IMR-90 (cell line): ENCODE measurements at regions not wholly inside any gene's neighbourhood (a gene's known extent, or its start where the extent isn't known, plus 50 kb on each side); places are given as distances from the start of the nearest gene placed in this dataset.

Experiments
- BHLHE40 ChIP-seq: fragments of 150-350 bp; IDR thresholded peaks from 2 replicates; pipeline ENCODE4 v1.6.1; 2016; ENCODE audit warnings: mild to moderate bottlenecking, low read depth, low read length
- CTCF ChIP-seq: conservative IDR thresholded peaks from 2 replicates; pipeline ENCODE4 v1.5.1; 2012; ENCODE audit warnings: mild to moderate bottlenecking, low read depth, low read length, improper control_type of control experiment
- MAFK ChIP-seq: IDR thresholded peaks from 2 replicates; pipeline ENCODE4 v1.6.1; 2012; ENCODE audit warnings: low read depth, low read length, improper control_type of control experiment
- MAZ ChIP-seq: IDR thresholded peaks from 2 replicates; pipeline ENCODE4 v1.6.1; 2012; ENCODE audit warnings: low read depth, mild to moderate bottlenecking, low read length, improper control_type of control experiment, moderate library complexity, borderline replicate concordance
- MXI1 ChIP-seq: IDR thresholded peaks from 2 replicates; pipeline ENCODE4 v1.6.1; 2012; ENCODE audit warnings: low read depth, mild to moderate bottlenecking, low read length, moderate library complexity, borderline replicate concordance
- POLR2A ChIP-seq: IDR thresholded peaks from 2 replicates; pipeline ENCODE4 v1.6.1; 2012; ENCODE audit warnings: mild to moderate bottlenecking, low read depth, low read length
- RAD21 ChIP-seq: IDR thresholded peaks from 2 replicates; pipeline ENCODE4 v1.6.1; 2012; ENCODE audit warnings: low read length, improper control_type of control experiment
- RCOR1 ChIP-seq: IDR thresholded peaks from 2 replicates; pipeline ENCODE4 v1.6.1; 2012; ENCODE audit warnings: mild to moderate bottlenecking, low read length, improper control_type of control experiment; ENCODE audit not compliant: insufficient replicate concordance
- SMC3 ChIP-seq: fragments of 150-350 bp; IDR thresholded peaks from 2 replicates; pipeline ENCODE4 v1.6.1; 2016; ENCODE audit warnings: low read depth, mild to moderate bottlenecking, antibody characterized with exemption, low read length, moderate library complexity
- TF ChIP-seq, protein P1 (sequence below): fragments of 150-350 bp; IDR thresholded peaks from 2 replicates; pipeline ENCODE4 v1.6.1; 2016; ENCODE audit warnings: low read depth, mild to moderate bottlenecking, low read length, moderate library complexity, borderline replicate concordance
- TF ChIP-seq, protein P2 (sequence below): fragments of 150-350 bp; IDR thresholded peaks from 2 replicates; pipeline ENCODE4 v1.6.1; 2017; ENCODE audit warnings: mild to moderate bottlenecking, antibody characterized with exemption, low read length, low read depth

- TF ChIP-seq CTCF (no peak), POLR2A (no peak), BHLHE40 (no peak), MAZ (no peak), RAD21 (no peak), MAFK (no peak), RCOR1 (no peak), SMC3 (no peak), MXI1 (no peak)
- TF ChIP-seq, protein P1, sequence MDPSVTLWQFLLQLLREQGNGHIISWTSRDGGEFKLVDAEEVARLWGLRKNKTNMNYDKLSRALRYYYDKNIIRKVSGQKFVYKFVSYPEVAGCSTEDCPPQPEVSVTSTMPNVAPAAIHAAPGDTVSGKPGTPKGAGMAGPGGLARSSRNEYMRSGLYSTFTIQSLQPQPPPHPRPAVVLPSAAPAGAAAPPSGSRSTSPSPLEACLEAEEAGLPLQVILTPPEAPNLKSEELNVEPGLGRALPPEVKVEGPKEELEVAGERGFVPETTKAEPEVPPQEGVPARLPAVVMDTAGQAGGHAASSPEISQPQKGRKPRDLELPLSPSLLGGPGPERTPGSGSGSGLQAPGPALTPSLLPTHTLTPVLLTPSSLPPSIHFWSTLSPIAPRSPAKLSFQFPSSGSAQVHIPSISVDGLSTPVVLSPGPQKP, result no peak
- TF ChIP-seq, protein P2, sequence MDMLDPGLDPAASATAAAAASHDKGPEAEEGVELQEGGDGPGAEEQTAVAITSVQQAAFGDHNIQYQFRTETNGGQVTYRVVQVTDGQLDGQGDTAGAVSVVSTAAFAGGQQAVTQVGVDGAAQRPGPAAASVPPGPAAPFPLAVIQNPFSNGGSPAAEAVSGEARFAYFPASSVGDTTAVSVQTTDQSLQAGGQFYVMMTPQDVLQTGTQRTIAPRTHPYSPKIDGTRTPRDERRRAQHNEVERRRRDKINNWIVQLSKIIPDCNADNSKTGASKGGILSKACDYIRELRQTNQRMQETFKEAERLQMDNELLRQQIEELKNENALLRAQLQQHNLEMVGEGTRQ, result no peak
Measured at GRCh38 chr5:179435181-179435580, 89.9 kb upstream of the ADAMTS2 start.
